DMS114 treated with DMSO at 0.1 percent for 48 hours (cell line): ENCODE measurements at regions not wholly inside any gene's neighbourhood (a gene's known extent, or its start where the extent isn't known, plus 50 kb on each side); places are given as distances from the start of the nearest gene placed in this dataset.
A peak's percentile ranks its signal among the peaks of the same experiment; 100 is the strongest.

Experiments used
- DNase-seq: peaks from one replicate; lab custom pipeline; 2025; ENCODE audit not compliant: unreplicated experiment; lab: John Stamatoyannopoulos, UW

GRCh38 chr12:127078577-127079350, 1188.2 kb upstream of the TMEM132C start:
- no peak for DNase-seq

GRCh38 chr12:127079636-127080035, 1187.3 kb upstream of the TMEM132C start:
- DNase-seq, result no peak

GRCh38 chr12:127081058-127081457, 1185.9 kb upstream of the TMEM132C start:
- DNase-seq, result no peak

GRCh38 chr12:127083008-127083949, 1183.7 kb upstream of the TMEM132C start:
- DNase-seq, result peak; percentile 22

GRCh38 chr12:127101076-127101475, 1165.9 kb upstream of the TMEM132C start:
- no peak for DNase-seq

GRCh38 chr12:127106041-127106440, 1160.9 kb upstream of the TMEM132C start:
- no peak for DNase-seq

GRCh38 chr12:127106697-127107096, 1160.3 kb upstream of the TMEM132C start:
- DNase-seq, result no peak

GRCh38 chr12:127107744-127108143, 1159.2 kb upstream of the TMEM132C start:
- no peak for DNase-seq

GRCh38 chr12:127108360-127109215, 1158.4 kb upstream of the TMEM132C start:
- peak; percentile 35 for DNase-seq

- no peak for DNase-seq
Observed at GRCh38 chr12:127113945-127114344, 1153.0 kb upstream of the TMEM132C start.

GRCh38 chr12:127115468-127116035, 1151.4 kb upstream of the TMEM132C start:
- no peak for DNase-seq

GRCh38 chr12:127118251-127118650, 1148.7 kb upstream of the TMEM132C start:
- DNase-seq, result no peak

- DNase-seq, result no peak
Observed at GRCh38 chr12:127119600-127120140, 1147.3 kb upstream of the TMEM132C start.

GRCh38 chr12:127120851-127121250, 1146.1 kb upstream of the TMEM132C start:
- DNase-seq, result no peak

- DNase-seq, result no peak
Observed at GRCh38 chr12:127121494-127122084, 1145.4 kb upstream of the TMEM132C start.

GRCh38 chr12:127125607-127126259, 1141.2 kb upstream of the TMEM132C start:
- no peak for DNase-seq

- DNase-seq, result no peak
Observed at GRCh38 chr12:127126260-127126628, 1140.7 kb upstream of the TMEM132C start.

- DNase-seq, result no peak
Observed at GRCh38 chr12:127127897-127128296, 1139.1 kb upstream of the TMEM132C start.

GRCh38 chr12:127130506-127131124, 1136.4 kb upstream of the TMEM132C start:
- no peak for DNase-seq
